ENCODE measurements at regions not wholly inside any gene's neighbourhood (a gene's known extent, or its start where the extent isn't known, plus 50 kb on each side); places are given as distances from the start of the nearest gene placed in this dataset.

DNA sequence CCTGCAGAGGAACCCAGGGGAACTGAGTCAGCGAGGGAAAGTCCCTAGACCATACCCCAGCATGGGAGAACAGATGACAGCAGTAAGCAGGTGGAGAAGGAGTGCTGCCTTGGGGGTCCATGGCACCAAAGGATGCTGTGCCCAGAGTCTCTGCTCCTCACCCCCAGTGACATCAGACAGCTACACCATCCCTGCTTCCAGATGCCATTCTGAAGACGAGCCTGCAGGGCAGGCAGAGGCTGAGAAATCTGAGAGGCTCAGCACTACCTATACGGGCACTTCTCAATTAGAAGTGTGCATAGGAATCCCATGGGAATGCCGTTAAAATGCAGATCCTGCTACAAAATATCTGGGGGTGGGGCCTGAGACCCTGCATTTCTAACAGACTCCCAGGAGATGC, 211.3 kb upstream of the NSMCE3 start:
- no peak for DNase-seq (ENCODE audit: low read depth)
- TF ChIP-seq, protein P1, sequence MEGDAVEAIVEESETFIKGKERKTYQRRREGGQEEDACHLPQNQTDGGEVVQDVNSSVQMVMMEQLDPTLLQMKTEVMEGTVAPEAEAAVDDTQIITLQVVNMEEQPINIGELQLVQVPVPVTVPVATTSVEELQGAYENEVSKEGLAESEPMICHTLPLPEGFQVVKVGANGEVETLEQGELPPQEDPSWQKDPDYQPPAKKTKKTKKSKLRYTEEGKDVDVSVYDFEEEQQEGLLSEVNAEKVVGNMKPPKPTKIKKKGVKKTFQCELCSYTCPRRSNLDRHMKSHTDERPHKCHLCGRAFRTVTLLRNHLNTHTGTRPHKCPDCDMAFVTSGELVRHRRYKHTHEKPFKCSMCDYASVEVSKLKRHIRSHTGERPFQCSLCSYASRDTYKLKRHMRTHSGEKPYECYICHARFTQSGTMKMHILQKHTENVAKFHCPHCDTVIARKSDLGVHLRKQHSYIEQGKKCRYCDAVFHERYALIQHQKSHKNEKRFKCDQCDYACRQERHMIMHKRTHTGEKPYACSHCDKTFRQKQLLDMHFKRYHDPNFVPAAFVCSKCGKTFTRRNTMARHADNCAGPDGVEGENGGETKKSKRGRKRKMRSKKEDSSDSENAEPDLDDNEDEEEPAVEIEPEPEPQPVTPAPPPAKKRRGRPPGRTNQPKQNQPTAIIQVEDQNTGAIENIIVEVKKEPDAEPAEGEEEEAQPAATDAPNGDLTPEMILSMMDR (IDR thresholded peaks at IDR 0.05; ENCODE audit: insufficient read depth, low read length, severe bottlenecking), result no peak
- no peak for FAIRE-seq

DNA sequence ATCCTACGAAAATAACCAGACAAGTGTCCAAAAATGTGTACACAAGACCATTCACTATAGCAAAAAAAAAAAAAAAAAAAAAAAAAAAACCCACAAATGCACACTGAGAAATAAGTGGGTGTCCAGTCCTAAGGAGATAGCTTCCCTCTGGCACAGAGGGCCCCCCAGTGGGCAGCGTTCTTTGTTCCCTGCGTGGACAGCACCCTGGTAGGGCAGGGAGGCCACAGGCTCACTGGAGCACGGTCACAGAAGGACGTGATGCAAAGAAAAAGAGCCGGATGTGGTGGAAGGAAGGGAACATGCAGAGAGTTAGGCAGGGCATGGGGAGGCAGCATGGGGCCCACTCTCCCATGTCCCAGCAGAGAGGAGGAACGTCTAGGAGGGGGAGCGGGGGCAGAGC, 210.7 kb upstream of the NSMCE3 start:
- Histone ChIP-seq H3K36me3 (ENCODE audit: control insufficient read depth, insufficient read depth, low read length) (no peaks in the 10 kb centered on the region), H3K4me3 (ENCODE audit: low read depth, low read length) (no peak overlapping the region), H3K27me3 (ENCODE audit: control insufficient read depth, insufficient read depth, low read length) (no peaks in the 10 kb centered on the region)
- TF ChIP-seq, protein P1 (IDR thresholded peaks at IDR 0.05; ENCODE audit: insufficient read depth, low read length, severe bottlenecking), result no peak
- DNase-seq (ENCODE audit: low read depth) (no peak), FAIRE-seq (no peak)

More for the DNA sequence above, 211.3 kb upstream of the NSMCE3 start:
- Histone ChIP-seq H3K36me3 (ENCODE audit: control insufficient read depth, insufficient read depth, low read length) (no peaks in the 10 kb centered on the region), H3K27me3 (ENCODE audit: control insufficient read depth, insufficient read depth, low read length) (no peaks in the 10 kb centered on the region), H3K4me3 (ENCODE audit: low read depth, low read length) (no peak overlapping the region)

DNA sequence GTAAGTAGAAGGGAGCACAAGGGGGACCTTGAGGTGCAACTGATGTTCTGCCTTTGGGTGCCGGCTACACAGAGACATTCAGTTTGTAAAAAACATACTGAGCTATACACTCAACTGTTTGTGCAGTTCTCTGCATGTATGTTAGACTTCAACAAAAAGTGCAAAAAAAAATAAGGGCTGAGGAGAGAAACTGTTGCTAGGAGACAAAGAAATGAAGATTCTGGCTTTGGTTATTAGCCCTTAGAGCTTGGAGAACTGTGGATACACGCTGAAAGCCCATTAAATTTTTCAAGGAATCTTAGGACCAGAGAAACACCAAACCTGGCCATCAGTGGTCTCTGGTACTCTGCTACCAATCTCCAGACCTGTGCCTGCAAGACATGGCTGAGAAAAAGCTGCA, 207.6 kb upstream of the NSMCE3 start:
- H3K27me3 ChIP-seq (ENCODE audit: control insufficient read depth, insufficient read depth, low read length), result no peaks in the 10 kb centered on the region
- DNase-seq (ENCODE audit: low read depth), result no peak
- FAIRE-seq, result no peak

DNA sequence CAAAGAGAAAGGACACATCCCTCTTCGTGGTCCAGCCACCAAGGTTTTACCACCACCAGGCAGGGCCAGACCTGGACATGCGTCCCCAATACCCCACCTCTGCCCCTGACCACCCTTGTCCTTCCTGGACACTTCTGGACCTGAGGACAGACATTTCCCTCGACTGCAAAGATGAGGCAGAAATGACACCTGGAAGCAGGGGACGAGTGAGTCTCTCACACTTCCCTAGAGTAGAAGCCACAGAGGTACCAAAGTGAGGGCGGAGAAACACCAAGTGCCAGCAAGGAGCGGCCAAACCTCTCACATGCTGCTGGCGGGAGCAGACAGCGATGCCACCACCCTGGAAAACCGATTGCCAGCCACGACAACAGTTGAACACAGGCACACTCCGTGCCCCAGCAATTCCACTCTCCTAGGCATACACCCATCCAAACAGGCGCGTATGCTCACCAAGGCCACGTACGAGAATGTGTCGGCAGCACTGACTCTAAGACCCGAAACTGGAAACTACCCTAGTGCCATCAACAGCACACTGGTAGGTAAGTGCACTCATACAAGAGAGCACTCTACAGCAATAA, 207.0 kb upstream of the NSMCE3 start:
- FAIRE-seq (no peak), DNase-seq (ENCODE audit: low read depth) (no peak)
- Histone ChIP-seq H3K4me3 (ENCODE audit: low read depth, low read length) (no peak overlapping the region), H3K36me3 (ENCODE audit: control insufficient read depth, insufficient read depth, low read length) (no peaks in the 10 kb centered on the region), H3K27me3 (ENCODE audit: control insufficient read depth, insufficient read depth, low read length) (no peaks in the 10 kb centered on the region)
- TF ChIP-seq, protein P1 (IDR thresholded peaks at IDR 0.05; ENCODE audit: insufficient read depth, low read length, severe bottlenecking), result no peak

More for the DNA sequence above, 207.6 kb upstream of the NSMCE3 start:
- no peak overlapping the region for H3K4me3 ChIP-seq (ENCODE audit: low read depth, low read length)
- TF ChIP-seq, protein P1 (IDR thresholded peaks at IDR 0.05; ENCODE audit: insufficient read depth, low read length, severe bottlenecking), result no peak
- H3K36me3 ChIP-seq (ENCODE audit: control insufficient read depth, insufficient read depth, low read length), result no peaks in the 10 kb centered on the region

DNA sequence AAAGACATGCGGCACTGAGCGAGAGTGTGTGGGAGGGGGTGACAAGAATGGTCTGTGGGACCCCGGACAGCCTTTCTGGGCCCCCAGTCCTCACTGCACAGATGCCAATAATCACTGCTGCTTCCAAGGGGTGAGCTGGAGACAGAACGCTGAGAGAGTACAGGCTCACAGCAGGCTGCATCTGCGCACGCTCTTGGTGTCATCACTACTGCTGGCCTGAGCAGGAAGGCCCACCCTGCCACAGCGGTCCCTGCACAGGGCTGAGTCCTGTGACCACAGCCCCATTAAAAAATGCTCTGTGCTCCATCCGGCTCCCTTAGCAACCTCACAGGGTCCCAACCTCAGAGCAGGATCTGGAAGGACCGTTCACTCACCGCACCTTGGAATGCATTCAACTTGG, 205.5 kb upstream of the NSMCE3 start:
- FAIRE-seq, result no peak
- Histone ChIP-seq H3K27me3 (ENCODE audit: control insufficient read depth, insufficient read depth, low read length) (no peaks in the 10 kb centered on the region), H3K36me3 (ENCODE audit: control insufficient read depth, insufficient read depth, low read length) (no peaks in the 10 kb centered on the region), H3K4me3 (ENCODE audit: low read depth, low read length) (no peak overlapping the region)
- TF ChIP-seq, protein P1 (IDR thresholded peaks at IDR 0.05; ENCODE audit: insufficient read depth, low read length, severe bottlenecking), result no peak
- no peak for DNase-seq (ENCODE audit: low read depth)

DNA sequence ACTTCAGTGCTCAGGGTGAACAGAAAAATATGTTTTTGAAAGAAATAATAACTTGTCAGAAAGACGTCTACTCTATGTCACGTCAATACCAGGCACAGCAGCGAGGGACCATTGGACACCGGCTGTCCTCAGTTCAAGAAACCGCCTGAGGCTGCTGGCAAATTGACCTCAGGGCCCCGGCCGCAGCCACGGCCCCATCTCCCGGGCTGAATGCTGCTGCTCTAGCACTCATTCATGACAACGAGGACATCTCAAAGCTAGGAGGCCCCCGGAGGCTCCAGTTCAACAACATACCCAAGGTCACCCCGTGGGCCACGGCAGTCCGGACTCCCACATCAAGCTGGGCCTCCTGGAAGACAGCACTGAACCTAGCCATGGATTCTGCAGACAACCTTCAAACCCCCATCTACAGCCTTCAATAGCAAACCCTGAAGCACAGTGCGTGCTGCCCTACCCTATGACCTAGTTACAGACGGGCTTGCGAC, 204.0 kb upstream of the NSMCE3 start:
- Histone ChIP-seq H3K36me3 (ENCODE audit: control insufficient read depth, insufficient read depth, low read length) (no peaks in the 10 kb centered on the region), H3K4me3 (ENCODE audit: low read depth, low read length) (no peak overlapping the region), H3K27me3 (ENCODE audit: control insufficient read depth, insufficient read depth, low read length) (no peaks in the 10 kb centered on the region)
- TF ChIP-seq, protein P1 (IDR thresholded peaks at IDR 0.05; ENCODE audit: insufficient read depth, low read length, severe bottlenecking), result no peak
- no peak for FAIRE-seq
- DNase-seq (ENCODE audit: low read depth), result no peak
